ENCODE measurements at regions not wholly inside any gene's neighbourhood (a gene's known extent, or its start where the extent isn't known, plus 50 kb on each side); places are given as distances from the start of the nearest gene placed in this dataset.

DNA sequence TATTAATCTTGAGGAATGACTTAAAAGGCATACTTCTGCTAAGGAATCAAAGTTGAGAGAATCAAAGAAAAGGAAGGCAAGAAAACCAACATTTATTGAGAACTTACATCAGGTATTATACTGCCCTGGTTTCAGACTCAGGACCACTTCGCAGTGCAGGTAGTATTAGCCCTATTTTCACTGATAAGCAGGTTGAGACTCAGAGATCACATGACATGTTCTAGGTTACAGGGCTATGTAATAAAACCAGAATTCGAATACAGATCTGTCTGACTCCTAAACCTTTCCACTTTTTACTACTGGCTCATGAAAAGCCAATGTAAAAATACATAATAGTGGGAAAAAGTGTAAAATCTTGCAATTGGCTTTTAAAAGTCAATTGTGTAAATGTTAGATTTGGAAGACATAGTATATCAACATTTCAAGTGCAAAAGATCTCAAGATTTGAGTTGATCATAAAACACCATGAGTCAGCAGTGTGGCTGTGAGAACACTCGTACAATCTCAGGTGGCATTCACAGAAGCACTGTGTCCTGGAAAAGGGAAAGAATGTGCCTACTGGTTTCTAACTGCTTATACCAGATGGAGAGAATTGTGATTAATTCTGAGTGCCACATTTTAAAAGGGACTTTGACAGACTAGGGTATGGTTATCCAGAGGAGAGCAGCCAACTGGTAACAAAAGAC, 195.8 kb upstream of the MKLN1 start:
- H3K9me3 Mint-ChIP-seq, result no peaks in the 10 kb centered on the region
- no peak overlapping the region for H3K27ac Mint-ChIP-seq
- H3K4me1 ChIP-seq (ENCODE audit: control insufficient read depth in 1 of 2, extremely low read depth in 1 of 2, insufficient read depth in 2 of 2, low read length in 2 of 2), result no peaks in the 10 kb centered on the region
- no peaks in the 10 kb centered on the region for H3K9me3 ChIP-seq
- no peaks in the 10 kb centered on the region for H3K36me3 ChIP-seq (ENCODE audit: control insufficient read depth in 2 of 2, extremely low read depth in 1 of 2, insufficient read depth in 1 of 2, low read length in 1 of 2)
- POLR2A ChIA-PET, result no interaction called here
- H3K4me3 Mint-ChIP-seq, result no peak overlapping the region
- H3K36me3 Mint-ChIP-seq, result no peaks in the 10 kb centered on the region
- no peaks in the 10 kb centered on the region for H3K27me3 ChIP-seq (replicated peaks in 1 of 2; ENCODE audit: control insufficient read depth in 2 of 2, extremely low read depth in 1 of 2, insufficient read depth in 2 of 2, low read length in 1 of 2)
- DNase-seq (no peak), ATAC-seq (replicated peaks in 1 of 4) (no peak)
- 100% methylated on average over 1 of the region's 3 CpGs for WGBS (ENCODE audit: insufficient coverage)
- no peak overlapping the region for H3K4me3 ChIP-seq (ENCODE audit: control insufficient read depth in 1 of 2, extremely low read depth in 1 of 2, low read length in 1 of 2)
- H3K4me1 Mint-ChIP-seq, result no peaks in the 10 kb centered on the region
- no peak overlapping the region for H3K27ac ChIP-seq (ENCODE audit: low read length)
- CTCF ChIA-PET, result interaction anchor here in 1 of 2 donors (1.9 kb wide), 1 partner anchor 10 kb away, joined by 4 read pairs; no protein-coding TSS in a partner anchor
- H3K27me3 Mint-ChIP-seq, result no peaks in the 10 kb centered on the region

DNA sequence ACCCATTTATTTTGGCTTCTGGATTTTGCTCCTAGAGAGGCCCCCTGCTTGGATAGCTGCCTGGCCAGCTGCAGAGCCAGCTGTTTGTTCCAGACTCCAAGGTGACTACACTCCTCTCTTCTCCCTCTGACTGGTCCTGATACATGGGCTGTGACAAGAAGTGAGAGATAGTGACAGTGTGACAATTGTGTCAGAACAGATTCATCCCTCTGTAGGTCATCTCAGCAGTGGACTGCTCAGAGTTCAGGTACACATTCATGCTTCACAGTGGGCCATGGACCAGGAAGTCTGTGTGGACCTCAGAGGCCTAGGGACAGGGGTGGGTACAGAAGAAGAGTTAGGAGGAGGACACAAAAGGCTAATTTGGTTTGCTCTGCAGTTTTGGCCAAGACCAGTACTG, 188.2 kb upstream of the MKLN1 start:
- no peaks in the 10 kb centered on the region for H3K9me3 Mint-ChIP-seq
- POLR2A ChIA-PET, result no interaction called here

DNA sequence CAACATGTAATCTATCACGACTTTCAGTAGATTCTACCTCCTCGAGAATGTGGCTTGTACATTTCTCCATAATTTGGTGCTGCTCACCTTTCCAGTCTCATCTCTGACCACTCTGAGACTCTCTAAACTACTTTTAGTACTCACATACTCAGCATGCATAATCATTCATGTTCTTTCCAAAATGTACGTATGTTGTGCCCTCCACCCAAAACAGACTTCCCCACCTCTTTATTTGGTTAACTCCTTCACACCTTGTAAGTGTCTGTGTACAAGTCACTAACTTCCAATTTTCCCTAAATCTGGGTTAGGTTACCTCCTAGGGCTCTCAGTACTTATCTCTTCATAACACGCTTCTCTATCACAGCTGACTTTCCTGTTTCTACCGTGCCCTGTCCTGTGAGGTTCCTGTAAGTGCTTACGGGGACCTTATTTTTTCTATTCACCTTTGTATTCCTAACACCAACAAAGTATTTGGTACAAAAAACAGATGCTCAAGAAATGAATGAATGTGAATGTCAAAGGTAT, 186.2 kb upstream of the MKLN1 start:
- DNase-seq, result no peak
- H3K27me3 Mint-ChIP-seq, result no peaks in the 10 kb centered on the region
- H3K9me3 Mint-ChIP-seq, result no peaks in the 10 kb centered on the region
- H3K4me3 Mint-ChIP-seq, result no peak overlapping the region
- Histone ChIP-seq H3K36me3 (ENCODE audit: control insufficient read depth in 2 of 2, extremely low read depth in 1 of 2, insufficient read depth in 1 of 2, low read length in 1 of 2) (no peaks in the 10 kb centered on the region), H3K27ac (ENCODE audit: low read length) (no peak overlapping the region), H3K4me1 (ENCODE audit: control insufficient read depth in 1 of 2, extremely low read depth in 1 of 2, insufficient read depth in 2 of 2, low read length in 2 of 2) (no peaks in the 10 kb centered on the region), H3K4me3 (ENCODE audit: control insufficient read depth in 1 of 2, extremely low read depth in 1 of 2, low read length in 1 of 2) (no peak overlapping the region), H3K9me3 (no peaks in the 10 kb centered on the region), H3K27me3 (replicated peaks in 1 of 2; ENCODE audit: control insufficient read depth in 2 of 2, extremely low read depth in 1 of 2, insufficient read depth in 2 of 2, low read length in 1 of 2) (peaks cover 0 to 2% of the 10 kb centered on the region in 2 experiments)
- H3K36me3 Mint-ChIP-seq, result no peaks in the 10 kb centered on the region
- POLR2A ChIA-PET, result interaction anchor here in 1 of 2 donors (0.7 kb wide), 1 partner anchor 207 kb away, joined by 3 read pairs; no protein-coding TSS in a partner anchor
- no peaks in the 10 kb centered on the region for H3K4me1 Mint-ChIP-seq
- CTCF ChIA-PET, result interaction anchor here in 1 of 2 donors (0.7 kb wide), 1 partner anchor 26 kb away, joined by 3 read pairs; no protein-coding TSS in a partner anchor
- no peak for ATAC-seq (replicated peaks in 1 of 4)
- no peak overlapping the region for H3K27ac Mint-ChIP-seq
- WGBS (ENCODE audit: insufficient coverage), result 95% methylated on average over 3 of the region's 6 CpGs

More for the DNA sequence above, 188.2 kb upstream of the MKLN1 start:
- no peak overlapping the region for H3K27ac Mint-ChIP-seq
- Histone ChIP-seq H3K4me3 (ENCODE audit: control insufficient read depth in 1 of 2, extremely low read depth in 1 of 2, low read length in 1 of 2) (no peak overlapping the region), H3K36me3 (ENCODE audit: control insufficient read depth in 2 of 2, extremely low read depth in 1 of 2, insufficient read depth in 1 of 2, low read length in 1 of 2) (no peaks in the 10 kb centered on the region), H3K27ac (ENCODE audit: low read length) (no peak overlapping the region), H3K9me3 (no peaks in the 10 kb centered on the region), H3K27me3 (replicated peaks in 1 of 2; ENCODE audit: control insufficient read depth in 2 of 2, extremely low read depth in 1 of 2, insufficient read depth in 2 of 2, low read length in 1 of 2) (peaks cover 0 to 2% of the 10 kb centered on the region in 2 experiments), H3K4me1 (ENCODE audit: control insufficient read depth in 1 of 2, extremely low read depth in 1 of 2, insufficient read depth in 2 of 2, low read length in 2 of 2) (no peaks in the 10 kb centered on the region)
- no peaks in the 10 kb centered on the region for H3K4me1 Mint-ChIP-seq
- no peak overlapping the region for H3K4me3 Mint-ChIP-seq
- no peaks in the 10 kb centered on the region for H3K27me3 Mint-ChIP-seq
- no peaks in the 10 kb centered on the region for H3K36me3 Mint-ChIP-seq
- DNase-seq (no peak), ATAC-seq (replicated peaks in 1 of 4) (no peak)
- CTCF ChIA-PET, result no interaction called here

DNA sequence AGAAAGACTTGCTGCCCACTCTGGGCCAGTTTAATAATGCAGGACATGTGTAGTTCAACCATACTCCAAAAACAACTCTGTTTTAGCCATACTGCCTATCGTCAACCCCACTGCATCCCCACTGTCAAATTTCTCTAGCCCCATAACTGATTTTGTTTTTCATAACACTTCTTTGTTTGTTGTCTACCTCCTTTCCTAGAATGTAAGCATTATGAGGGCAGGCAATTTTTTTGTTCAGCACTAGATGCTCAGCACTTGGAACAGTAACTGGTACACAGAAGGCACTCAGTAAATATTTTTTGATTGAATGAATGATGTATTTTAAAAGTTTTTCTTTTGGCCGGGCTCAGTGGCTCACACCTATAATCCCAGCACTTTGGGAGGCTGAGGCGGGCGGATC, 183.8 kb upstream of the MKLN1 start:
- no peak overlapping the region for H3K27ac Mint-ChIP-seq
- no peaks in the 10 kb centered on the region for H3K9me3 Mint-ChIP-seq
- CTCF ChIA-PET, result no interaction called here
- ATAC-seq (replicated peaks in 1 of 4), result no peak
- H3K27me3 Mint-ChIP-seq, result no peaks in the 10 kb centered on the region
- H3K27me3 ChIP-seq (replicated peaks in 1 of 2; ENCODE audit: control insufficient read depth in 2 of 2, extremely low read depth in 1 of 2, insufficient read depth in 2 of 2, low read length in 1 of 2), result peaks cover 0 to 2% of the 10 kb centered on the region in 2 experiments
- no peak overlapping the region for H3K4me3 Mint-ChIP-seq
- WGBS (ENCODE audit: insufficient coverage), result 100% methylated on average over 2 of the region's 4 CpGs
- no peaks in the 10 kb centered on the region for H3K36me3 Mint-ChIP-seq
- POLR2A ChIA-PET, result no interaction called here
- no peak overlapping the region for H3K4me3 ChIP-seq (ENCODE audit: control insufficient read depth in 1 of 2, extremely low read depth in 1 of 2, low read length in 1 of 2)
- no peak for DNase-seq
- H3K27ac ChIP-seq (ENCODE audit: low read length), result no peak overlapping the region
- no peaks in the 10 kb centered on the region for H3K9me3 ChIP-seq
- H3K4me1 Mint-ChIP-seq, result no peaks in the 10 kb centered on the region
- H3K4me1 ChIP-seq (ENCODE audit: control insufficient read depth in 1 of 2, extremely low read depth in 1 of 2, insufficient read depth in 2 of 2, low read length in 2 of 2), result no peaks in the 10 kb centered on the region
- no peaks in the 10 kb centered on the region for H3K36me3 ChIP-seq (ENCODE audit: control insufficient read depth in 2 of 2, extremely low read depth in 1 of 2, insufficient read depth in 1 of 2, low read length in 1 of 2)

DNA sequence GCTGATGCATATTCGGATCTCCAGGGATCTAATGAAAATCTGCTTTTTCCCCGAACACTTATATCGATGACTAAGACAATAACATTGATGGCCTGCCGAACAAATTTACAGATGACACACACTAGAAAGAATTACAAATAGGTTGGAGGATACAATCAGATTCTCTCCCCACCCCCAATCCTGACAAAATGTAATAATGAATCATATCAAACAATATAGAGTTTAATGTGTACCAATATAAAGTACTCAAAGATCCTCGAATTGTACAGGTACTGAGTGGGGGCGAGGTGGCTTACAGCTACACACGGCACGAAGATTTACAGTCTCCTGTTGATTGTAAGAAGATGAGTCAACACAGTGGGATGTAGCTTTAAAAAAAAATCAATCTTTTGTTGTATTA, 182.7 kb upstream of the MKLN1 start:
- H3K4me1 Mint-ChIP-seq, result peaks cover 0 to 3% (median 0%) of the 10 kb centered on the region in 3 donors
- WGBS (ENCODE audit: insufficient coverage), result no CpG with 5 or more reads among the region's 8 CpGs
- Histone ChIP-seq H3K27ac (ENCODE audit: low read length) (no peak overlapping the region), H3K36me3 (ENCODE audit: control insufficient read depth in 2 of 2, extremely low read depth in 1 of 2, insufficient read depth in 1 of 2, low read length in 1 of 2) (no peaks in the 10 kb centered on the region), H3K4me1 (ENCODE audit: control insufficient read depth in 1 of 2, extremely low read depth in 1 of 2, insufficient read depth in 2 of 2, low read length in 2 of 2) (no peaks in the 10 kb centered on the region), H3K9me3 (no peaks in the 10 kb centered on the region), H3K27me3 (replicated peaks in 1 of 2; ENCODE audit: control insufficient read depth in 2 of 2, extremely low read depth in 1 of 2, insufficient read depth in 2 of 2, low read length in 1 of 2) (peaks cover 0 to 2% of the 10 kb centered on the region in 2 experiments), H3K4me3 (ENCODE audit: control insufficient read depth in 1 of 2, extremely low read depth in 1 of 2, low read length in 1 of 2) (no peak overlapping the region)
- DNase-seq (no peak), ATAC-seq (replicated peaks in 1 of 4) (no peak)
- no peak overlapping the region for H3K4me3 Mint-ChIP-seq
- POLR2A ChIA-PET, result no interaction called here
- no peaks in the 10 kb centered on the region for H3K27me3 Mint-ChIP-seq
- no peak overlapping the region for H3K27ac Mint-ChIP-seq
- CTCF ChIA-PET, result interaction anchor here in 1 of 2 donors (0.8 kb wide), 1 partner anchor 252 kb away, joined by 3 read pairs; no protein-coding TSS in a partner anchor
- no peaks in the 10 kb centered on the region for H3K36me3 Mint-ChIP-seq
- no peaks in the 10 kb centered on the region for H3K9me3 Mint-ChIP-seq

DNA sequence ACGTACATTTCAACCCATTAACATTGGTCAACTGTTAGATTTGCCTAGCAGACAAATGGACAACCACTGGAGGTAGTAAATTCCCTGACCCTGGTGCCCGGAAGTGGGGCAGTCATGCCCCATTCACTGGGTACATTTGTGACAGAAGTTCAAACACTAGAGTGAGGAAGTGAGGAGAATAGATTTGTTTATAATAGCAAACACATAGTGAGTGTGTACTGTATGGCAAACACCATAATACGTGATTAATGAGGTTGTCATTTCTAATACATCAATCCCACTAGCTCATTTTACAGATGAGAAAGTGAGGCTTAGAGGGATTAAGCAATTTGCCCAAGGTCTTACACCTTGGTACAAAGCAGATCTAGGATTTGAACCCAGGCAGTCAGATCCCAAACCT, 181.9 kb upstream of the MKLN1 start:
- H3K4me1 ChIP-seq (ENCODE audit: control insufficient read depth in 1 of 2, extremely low read depth in 1 of 2, insufficient read depth in 2 of 2, low read length in 2 of 2), result no peaks in the 10 kb centered on the region

More for the DNA sequence above, 181.9 kb upstream of the MKLN1 start:
- Mint-ChIP-seq H3K27me3 (no peaks in the 10 kb centered on the region), H3K36me3 (no peaks in the 10 kb centered on the region), H3K27ac (no peak overlapping the region), H3K4me1 (peaks cover 0 to 6% (median 0%) of the 10 kb centered on the region in 3 donors), H3K9me3 (no peaks in the 10 kb centered on the region), H3K4me3 (no peak overlapping the region)
- no peak overlapping the region for H3K4me3 ChIP-seq (ENCODE audit: control insufficient read depth in 1 of 2, extremely low read depth in 1 of 2, low read length in 1 of 2)
- ATAC-seq (replicated peaks in 1 of 4) (no peak), DNase-seq (no peak)
- no peaks in the 10 kb centered on the region for H3K9me3 ChIP-seq
- peaks cover 0 to 2% of the 10 kb centered on the region in 2 experiments for H3K27me3 ChIP-seq (replicated peaks in 1 of 2; ENCODE audit: control insufficient read depth in 2 of 2, extremely low read depth in 1 of 2, insufficient read depth in 2 of 2, low read length in 1 of 2)
- POLR2A ChIA-PET, result no interaction called here
- CTCF ChIA-PET, result no interaction called here
- H3K36me3 ChIP-seq (ENCODE audit: control insufficient read depth in 2 of 2, extremely low read depth in 1 of 2, insufficient read depth in 1 of 2, low read length in 1 of 2), result no peaks in the 10 kb centered on the region
- WGBS (ENCODE audit: insufficient coverage), result no CpG with 5 or more reads among the region's 3 CpGs
- H3K27ac ChIP-seq (ENCODE audit: low read length), result no peak overlapping the region

Measured in T-cell (primary cell).